IMR-90 (cell line): ENCODE measurements at regions not wholly inside any gene's neighbourhood (a gene's known extent, or its start where the extent isn't known, plus 50 kb on each side); places are given as distances from the start of the nearest gene placed in this dataset.

Source experiments
- ATAC-seq: fragments of 200-7000 bp; cut with Tn5 transposase; 2 replicates; pipeline ENCODE4 v1.9.1; 2020; ENCODE audit warnings: low read depth, mild to moderate bottlenecking, moderate library complexity
- BruUV-seq: library from RNA; stranded (reverse); fragments of 400-500 nt; replicated peaks from 2 replicates; lab custom pipeline; 2021; lab: Mats Ljungman, UMichigan
- CTCF ChIA-PET: fragments of 300-600 bp; formaldehyde crosslinking; extraction: SDS; loops from one replicate; lab custom pipeline; 2021; ENCODE audit warnings: antibody characterized with exemption; lab: Yijun Ruan, JAX
- POLR2A ChIA-PET: fragments of 300-600 bp; sonication (Branson Sonifier 250); formaldehyde crosslinking; loops from one replicate; lab custom pipeline; 2022; ENCODE audit warnings: antibody characterized with exemption; ENCODE audit not compliant: unreplicated experiment; lab: Charles Lee
- DNase-seq: peaks from one replicate; pipeline ENCODE4 v3.0.0; 2013
- H2AFZ ChIP-seq: replicated peaks from 2 replicates; pipeline ENCODE3; 2013; ENCODE audit warnings: low read length, mild to moderate bottlenecking; ENCODE audit not compliant: poor library complexity
- H2AK5ac ChIP-seq: 2 replicates; pipeline ENCODE4 v1.6.1; 2013; ENCODE audit warnings: low read depth, low read length, inconsistent platforms
- H2AK9ac ChIP-seq: replicated peaks from 2 replicates; pipeline ENCODE3; 2013; ENCODE audit warnings: mild to moderate bottlenecking, low read depth, low read length, moderate library complexity; ENCODE audit not compliant: poor library complexity
- H2BK120ac ChIP-seq: 2 replicates; pipeline ENCODE4 v1.6.1; 2013; ENCODE audit warnings: low read depth, low read length, inconsistent platforms
- H2BK15ac ChIP-seq: 3 replicates; pipeline ENCODE4 v1.6.1; 2013; ENCODE audit warnings: low read depth, low read length, inconsistent platforms
- H2BK20ac ChIP-seq: 2 replicates; pipeline ENCODE4 v1.6.1; 2013; ENCODE audit warnings: low read depth, mild to moderate bottlenecking, inconsistent platforms, low read length, moderate library complexity
- H2BK5ac ChIP-seq: 2 replicates; pipeline ENCODE4 v1.6.1; 2013; ENCODE audit warnings: mild to moderate bottlenecking, low read depth, low read length, inconsistent platforms; ENCODE audit not compliant: poor library complexity, severe bottlenecking
- H3K14ac ChIP-seq: replicated peaks from 2 replicates; pipeline ENCODE4 v1.6.1; 2013; ENCODE audit warnings: low read depth, low read length, inconsistent platforms
- H3K18ac ChIP-seq: 2 replicates; pipeline ENCODE4 v1.6.1; 2013; ENCODE audit warnings: low read depth, low read length, control low read depth
- H3K23ac ChIP-seq: 2 replicates; pipeline ENCODE4 v1.6.1; 2013; ENCODE audit warnings: low read depth, low read length, inconsistent platforms
- H3K27ac ChIP-seq: 2 replicates; pipeline ENCODE4 v1.5.1; 2013; ENCODE audit warnings: mild to moderate bottlenecking, control low read depth, low read length; ENCODE audit not compliant: insufficient read depth
- H3K27me3 ChIP-seq: 2 replicates; pipeline ENCODE4 v1.6.1; 2013; ENCODE audit warnings: low read length; ENCODE audit not compliant: control insufficient read depth, insufficient read depth
- H3K36me3 ChIP-seq: 2 replicates; pipeline ENCODE4 v1.6.1; 2013; ENCODE audit warnings: low read length, mixed read lengths; ENCODE audit not compliant: control insufficient read depth, insufficient read depth
- H3K4ac ChIP-seq: 2 replicates; pipeline ENCODE4 v1.6.1; 2013; ENCODE audit warnings: low read depth, low read length, inconsistent platforms
- H3K4me1 ChIP-seq: 2 replicates; pipeline ENCODE4 v1.6.1; 2013; ENCODE audit warnings: low read length, mixed read lengths; ENCODE audit not compliant: control insufficient read depth, insufficient read depth
- H3K4me2 ChIP-seq: 2 replicates; pipeline ENCODE4 v1.6.1; 2013; ENCODE audit warnings: low read depth, mild to moderate bottlenecking, control low read depth, low read length, moderate library complexity
- H3K4me3 ChIP-seq: 2 replicates; pipeline ENCODE4 v1.5.1; 2013; ENCODE audit warnings: low read depth, mild to moderate bottlenecking, control low read depth, low read length, moderate library complexity; ENCODE audit not compliant: insufficient read depth
- H3K56ac ChIP-seq: 2 replicates; pipeline ENCODE4 v1.6.1; 2013; ENCODE audit warnings: low read length, inconsistent platforms; ENCODE audit not compliant: insufficient read depth; ENCODE audit errors: extremely low read depth
- H3K79me1 ChIP-seq, 2 experiments: 2 replicates each; pipeline ENCODE4 v1.6.1; 2013; ENCODE audit warnings: low read length in 2 of 2, inconsistent platforms in 1 of 2, low read depth in 1 of 2
- H3K9ac ChIP-seq: 2 replicates; pipeline ENCODE4 v1.6.1; 2013; ENCODE audit warnings: low read depth, low read length, control low read depth
- H3K9me1 ChIP-seq: 2 replicates; pipeline ENCODE4 v1.6.1; 2013; ENCODE audit warnings: low read length, inconsistent platforms; ENCODE audit not compliant: insufficient read depth
- H3K9me3 ChIP-seq: 2 replicates; pipeline ENCODE4 v1.6.1; 2013; ENCODE audit warnings: low read length; ENCODE audit not compliant: control insufficient read depth, insufficient read depth
- H4K20me1 ChIP-seq: 2 replicates; pipeline ENCODE4 v1.6.1; 2013; ENCODE audit warnings: low read length, inconsistent platforms; ENCODE audit not compliant: insufficient read depth
- H4K5ac ChIP-seq: 2 replicates; pipeline ENCODE4 v1.6.1; 2013; ENCODE audit warnings: mild to moderate bottlenecking, low read depth, low read length, control low read depth
- H4K8ac ChIP-seq, 2 experiments: 2 replicates each; pipeline ENCODE4 v1.6.1; 2013; ENCODE audit warnings: low read depth in 2 of 2, low read length in 2 of 2, control low read depth in 1 of 2, inconsistent platforms in 1 of 2
- H4K91ac ChIP-seq: 2 replicates; pipeline ENCODE4 v1.6.1; 2013; ENCODE audit warnings: low read depth, low read length, inconsistent platforms; ENCODE audit not compliant: insufficient read depth
- CHD1 ChIP-seq: IDR thresholded peaks from 2 replicates; pipeline ENCODE4 v1.6.1; 2012; ENCODE audit warnings: low read depth, low read length, improper control_type of control experiment
- ELK1 ChIP-seq: fragments of 150-350 bp; IDR thresholded peaks from 2 replicates; pipeline ENCODE4 v1.6.1; 2016; ENCODE audit warnings: low read depth, mild to moderate bottlenecking, low read length, moderate library complexity, borderline replicate concordance
- FOS ChIP-seq: fragments of 150-350 bp; IDR thresholded peaks from 2 replicates; pipeline ENCODE4 v1.6.1; 2016; ENCODE audit warnings: low read depth, low read length
- MAFK ChIP-seq: IDR thresholded peaks from 2 replicates; pipeline ENCODE4 v1.6.1; 2012; ENCODE audit warnings: low read depth, low read length, improper control_type of control experiment
- MAZ ChIP-seq: IDR thresholded peaks from 2 replicates; pipeline ENCODE4 v1.6.1; 2012; ENCODE audit warnings: low read depth, mild to moderate bottlenecking, low read length, improper control_type of control experiment, moderate library complexity, borderline replicate concordance
- NFE2L2 ChIP-seq: fragments of 150-350 bp; IDR thresholded peaks from 2 replicates; pipeline ENCODE4 v1.6.1; 2016; ENCODE audit warnings: low read depth, mild to moderate bottlenecking, low read length
- RFX5 ChIP-seq: IDR thresholded peaks from 2 replicates; pipeline ENCODE4 v1.8.0; 2012; ENCODE audit warnings: low read depth, mild to moderate bottlenecking, low read length, moderate library complexity
- WGBS, 2 experiments: methylation state at CpG; one replicate each; pipeline versions ENCODE4 v1.1.5 to v1.1.7; 2013; ENCODE audit warnings: missing lambda C conversion rate in 2 of 2; ENCODE audit not compliant: insufficient read length in 1 of 2; ENCODE audit errors: extremely low coverage in 2 of 2; 5-methylcytosine and 5-hydroxymethylcytosine counted together
- dilution Hi-C: fragments of 300-500 bp; cut with HindIII; formaldehyde crosslinking; loops from one replicate; pipeline ENCODE4 v1.14.3; 2018; ENCODE audit warnings: low sequenced_read_pairs; ENCODE audit not compliant: unreplicated experiment
- in situ Hi-C: fragments of 300-500 bp; cut with MboI; formaldehyde crosslinking; loops from 3 replicates; pipeline ENCODE4 v1.14.3; 2019; ENCODE audit warnings: low sequenced_read_pairs, inconsistent platforms, mixed read lengths
- intact Hi-C: fragments of 100-400 bp; cut with micrococcal nuclease; formaldehyde crosslinking; loops from 2 replicates; pipeline ENCODE4 v1.10.0; 2022

DNA sequence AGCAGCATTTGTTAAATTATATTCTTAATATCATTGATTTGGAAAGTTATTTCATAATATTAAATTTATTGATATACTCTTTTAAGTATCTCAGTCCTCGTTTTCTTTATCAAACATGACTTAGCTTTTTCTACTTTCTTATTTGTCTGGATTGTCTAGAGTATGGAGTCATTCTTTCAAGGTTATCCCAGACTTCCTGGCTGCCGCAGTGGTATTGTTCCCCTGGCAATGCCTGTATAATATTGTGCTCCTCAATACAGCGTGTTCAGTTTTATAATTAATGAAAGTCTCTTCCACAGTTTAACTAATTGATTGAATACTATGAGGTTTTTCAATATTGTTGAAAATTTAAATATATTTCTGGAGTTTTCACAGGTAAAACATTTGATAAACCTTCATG is 310.9 kb downstream of the ANKRD50 start:
- Histone ChIP-seq H4K20me1 (no peaks in the 10 kb centered on the region), H4K8ac (no peak overlapping the region), H4K5ac (no peak overlapping the region), H3K56ac (no peak overlapping the region), H3K4me1 (no peaks in the 10 kb centered on the region), H3K9me1 (no peaks in the 10 kb centered on the region), H3K27ac (no peak overlapping the region), H3K9ac (no peak overlapping the region), H3K27me3 (no peaks in the 10 kb centered on the region), H2BK15ac (no peak overlapping the region), H3K23ac (no peak overlapping the region), H3K9me3 (no peaks in the 10 kb centered on the region), H2AK5ac (no peak overlapping the region), H2AK9ac (no peak overlapping the region), H3K4ac (no peak overlapping the region), H4K91ac (no peak overlapping the region), H2BK20ac (no peak overlapping the region), H2BK5ac (no peak overlapping the region), H3K4me2 (no peak overlapping the region), H3K4me3 (no peak overlapping the region), H3K79me1 (no peaks in the 10 kb centered on the region), H2BK120ac (no peak overlapping the region), H3K36me3 (no peaks in the 10 kb centered on the region), H3K18ac (no peak overlapping the region), H3K14ac (no peak overlapping the region), H2AFZ (no peak overlapping the region)
- ATAC-seq: no peak
- WGBS, 2 experiments: no CpG with 5 or more reads among the region's 3 CpGs
- DNase-seq: no peak
- POLR2A ChIA-PET: no interaction called here
- intact Hi-C loops (no loop called here), in situ Hi-C loops (no loop called here), dilution Hi-C loops (no loop called here)
- no TSS peak for BruUV-seq
- TF ChIP-seq RFX5: no peak
- no peak for TF ChIP-seq CHD1
- TF ChIP-seq NFE2L2: no peak
- TF ChIP-seq ELK1: no peak
- TF ChIP-seq FOS: no peak
- no peak for TF ChIP-seq MAFK
- TF ChIP-seq MAZ: no peak
- CTCF ChIA-PET: no interaction called here
